Liver (tissue), 8 donors: ENCODE measurements at regions not wholly inside any gene's neighbourhood (a gene's known extent, or its start where the extent isn't known, plus 50 kb on each side); places are given as distances from the start of the nearest gene placed in this dataset.

ENCODE experiments used
- DNase-seq: peaks from one replicate; pipeline ENCODE4 v3.0.0-alpha.2; 2017; ENCODE audit warnings: low spot score
- H3K27ac ChIP-seq, 2 donors: one replicate each; pipeline ENCODE4 v1.7.0; 2013; ENCODE audit warnings: inconsistent platforms in 2 of 2, low read length in 2 of 2, control low read depth in 1 of 2, low read depth in 1 of 2, mild to moderate bottlenecking in 1 of 2
- H3K27me3 ChIP-seq, 4 donors: one replicate each; pipeline versions ENCODE4 v1.6.1 to v1.7.0; 2013; ENCODE audit warnings: low read length in 3 of 4, inconsistent platforms in 1 of 4, mild to moderate bottlenecking in 1 of 4, moderate library complexity in 1 of 4; ENCODE audit not compliant: control insufficient read depth in 4 of 4, insufficient read depth in 4 of 4
- H3K36me3 ChIP-seq, 4 donors: one replicate each; pipeline versions ENCODE4 v1.6.1 to v1.7.0; 2013; ENCODE audit warnings: low read length in 3 of 4, mild to moderate bottlenecking in 3 of 4, low read depth in 1 of 4, moderate library complexity in 1 of 4; ENCODE audit not compliant: control insufficient read depth in 4 of 4, insufficient read depth in 3 of 4
- H3K4me1 ChIP-seq, 4 donors: one replicate each; pipeline versions ENCODE4 v1.6.1 to v1.7.0; 2013; ENCODE audit warnings: low read length in 3 of 4, mild to moderate bottlenecking in 3 of 4, moderate library complexity in 1 of 4; ENCODE audit not compliant: control insufficient read depth in 4 of 4, insufficient read depth in 4 of 4
- H3K4me3 ChIP-seq, 3 donors: one replicate each; pipeline versions ENCODE4 v1.6.1 to v1.7.0; 2013; ENCODE audit warnings: low read length in 3 of 3, control low read depth in 1 of 3, low read depth in 1 of 3, mild to moderate bottlenecking in 1 of 3
- H3K9ac ChIP-seq, 2 donors: one replicate each; pipeline ENCODE4 v1.7.0; 2013; ENCODE audit warnings: low read length in 2 of 2, mild to moderate bottlenecking in 2 of 2, moderate library complexity in 2 of 2, control low read depth in 1 of 2, low read depth in 1 of 2
- H3K9me3 ChIP-seq, 4 donors: one replicate each; pipeline versions ENCODE4 v1.6.1 to v1.7.0; 2013; ENCODE audit warnings: low read length in 3 of 4; ENCODE audit not compliant: control insufficient read depth in 4 of 4
- EGR1 ChIP-seq, 2 donors: IDR thresholded peaks; 2 replicates each; pipeline ENCODE4 v1.6.1; 2016 to 2018; ENCODE audit warnings: antibody characterized with exemption in 2 of 2, low read depth in 2 of 2
- FOXA1 ChIP-seq: IDR thresholded peaks from 2 replicates; pipeline ENCODE4 v1.6.1; 2016; ENCODE audit warnings: antibody characterized with exemption
- FOXA2 ChIP-seq: IDR thresholded peaks from 2 replicates; pipeline ENCODE4 v1.6.1; 2016; ENCODE audit warnings: antibody characterized with exemption
- GABPA ChIP-seq, 2 donors: IDR thresholded peaks in 1 of 2; conservative IDR thresholded peaks in 1 of 2; 2 replicates each; pipeline ENCODE4 v1.6.1; 2016; ENCODE audit warnings: antibody characterized with exemption in 2 of 2, mild to moderate bottlenecking in 1 of 2, moderate library complexity in 1 of 2
- HNF4A ChIP-seq, 2 donors: conservative IDR thresholded peaks; 2 replicates each; pipeline ENCODE4 v1.6.1; 2016; ENCODE audit warnings: antibody characterized with exemption in 2 of 2, mild to moderate bottlenecking in 2 of 2
- HNF4G ChIP-seq: IDR thresholded peaks from 2 replicates; pipeline ENCODE4 v1.6.1; 2016; ENCODE audit warnings: antibody characterized with exemption
- JUND ChIP-seq, 2 donors: IDR thresholded peaks; 2 replicates each; pipeline ENCODE4 v1.6.1; 2016; ENCODE audit warnings: antibody characterized with exemption in 2 of 2
- MAX ChIP-seq: IDR thresholded peaks from 2 replicates; pipeline ENCODE4 v1.6.1; 2016; ENCODE audit warnings: antibody characterized with exemption
- NR2F2 ChIP-seq: IDR thresholded peaks from 2 replicates; pipeline ENCODE4 v1.6.1; 2016; ENCODE audit warnings: antibody characterized with exemption
- REST ChIP-seq: IDR thresholded peaks from 2 replicates; pipeline ENCODE4 v1.6.1; 2016; ENCODE audit warnings: antibody characterized with exemption, mild to moderate bottlenecking
- RXRA ChIP-seq, 2 donors: IDR thresholded peaks; 2 replicates each; pipeline ENCODE4 v1.6.1; 2017 to 2018; ENCODE audit warnings: antibody characterized with exemption in 2 of 2, mild to moderate bottlenecking in 1 of 2
- SP1 ChIP-seq: IDR thresholded peaks from 2 replicates; pipeline ENCODE4 v1.6.1; 2018; ENCODE audit warnings: antibody characterized with exemption, mild to moderate bottlenecking
- TAF1 ChIP-seq: conservative IDR thresholded peaks from 2 replicates; pipeline ENCODE4 v1.6.1; 2016; ENCODE audit warnings: antibody characterized with exemption, mild to moderate bottlenecking
- ZBTB33 ChIP-seq: IDR thresholded peaks from 2 replicates; pipeline ENCODE4 v1.6.1; 2016; ENCODE audit warnings: antibody characterized with exemption
- WGBS: extraction: QIAGEN DNeasy Blood & Tissue Kit; methylation state at CpG from one replicate; pipeline ENCODE4 v1.1.7; 2013; 5-methylcytosine and 5-hydroxymethylcytosine counted together
- TF ChIP-seq, protein P1 (sequence below): fragments of 150-350 bp; IDR thresholded peaks from 2 replicates; pipeline ENCODE4 v1.5.1; 2017; ENCODE audit warnings: improper control_type of control experiment, low read depth, low read length; ENCODE audit not compliant: missing input control
- TF ChIP-seq, protein P2 (sequence below): IDR thresholded peaks from 2 replicates; pipeline ENCODE4 v1.6.1; 2016; ENCODE audit warnings: antibody characterized with exemption
- donor health status: healthy.
- donor health status: healthy.
- donor health status: healthy.
- donor health status: healthy.
- donor health status: healthy.

DNA sequence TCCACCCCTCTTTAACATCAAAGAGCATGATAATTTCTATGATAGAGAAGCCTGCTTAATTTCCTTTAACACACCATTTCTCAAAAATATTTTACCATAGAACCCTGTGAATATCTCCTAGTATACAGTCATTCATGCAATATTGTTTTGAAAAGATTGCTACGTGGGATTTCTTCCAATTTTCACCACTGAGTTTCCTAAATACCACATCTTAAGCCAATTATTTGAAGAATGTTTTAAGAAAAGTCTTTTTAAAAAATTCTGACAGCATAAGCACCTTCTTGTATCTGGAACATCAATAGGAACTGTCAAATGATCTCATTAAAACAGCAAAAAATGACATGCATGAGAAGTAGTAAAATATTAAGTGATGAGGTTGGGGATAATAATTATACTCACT, 1126.7 kb downstream of the TUSC7 start:
- no peak overlapping the region for H3K27ac ChIP-seq
- H3K9me3 ChIP-seq: peaks cover 0 to 1% (median 0%) of the 10 kb centered on the region in 4 donors
- DNase-seq: no peak
- no peaks in the 10 kb centered on the region for H3K4me1 ChIP-seq
- H3K27me3 ChIP-seq: no peaks in the 10 kb centered on the region
- 42% methylated on average over 1 of the region's 1 CpG for WGBS
- H3K4me3 ChIP-seq: no peak overlapping the region
- H3K36me3 ChIP-seq: no peaks in the 10 kb centered on the region
- TF ChIP-seq GABPA (IDR thresholded peaks at IDR 0.05 in 1 of 2, conservative IDR thresholded peaks at IDR 0.05 in 1 of 2) (no peak), NR2F2 (no peak), FOXA1 (no peak)
- no peak overlapping the region for H3K9ac ChIP-seq

GRCh38 chr3:117837391-117837790, 1127.8 kb downstream of the TUSC7 start:
- 61% methylated on average over 1 of the region's 1 CpG for WGBS
- Histone ChIP-seq H3K36me3 (no peaks in the 10 kb centered on the region), H3K4me3 (no peak overlapping the region), H3K9me3 (no peaks in the 10 kb centered on the region), H3K4me1 (no peaks in the 10 kb centered on the region), H3K9ac (no peak overlapping the region), H3K27ac (no peak overlapping the region), H3K27me3 (no peaks in the 10 kb centered on the region)
- TF ChIP-seq MAX (no peak), FOXA1 (no peak), ZBTB33 (no peak), HNF4G (no peak), NR2F2 (no peak), JUND (IDR thresholded peaks at IDR 0.05) (no peak)
- TF ChIP-seq, protein P1, sequence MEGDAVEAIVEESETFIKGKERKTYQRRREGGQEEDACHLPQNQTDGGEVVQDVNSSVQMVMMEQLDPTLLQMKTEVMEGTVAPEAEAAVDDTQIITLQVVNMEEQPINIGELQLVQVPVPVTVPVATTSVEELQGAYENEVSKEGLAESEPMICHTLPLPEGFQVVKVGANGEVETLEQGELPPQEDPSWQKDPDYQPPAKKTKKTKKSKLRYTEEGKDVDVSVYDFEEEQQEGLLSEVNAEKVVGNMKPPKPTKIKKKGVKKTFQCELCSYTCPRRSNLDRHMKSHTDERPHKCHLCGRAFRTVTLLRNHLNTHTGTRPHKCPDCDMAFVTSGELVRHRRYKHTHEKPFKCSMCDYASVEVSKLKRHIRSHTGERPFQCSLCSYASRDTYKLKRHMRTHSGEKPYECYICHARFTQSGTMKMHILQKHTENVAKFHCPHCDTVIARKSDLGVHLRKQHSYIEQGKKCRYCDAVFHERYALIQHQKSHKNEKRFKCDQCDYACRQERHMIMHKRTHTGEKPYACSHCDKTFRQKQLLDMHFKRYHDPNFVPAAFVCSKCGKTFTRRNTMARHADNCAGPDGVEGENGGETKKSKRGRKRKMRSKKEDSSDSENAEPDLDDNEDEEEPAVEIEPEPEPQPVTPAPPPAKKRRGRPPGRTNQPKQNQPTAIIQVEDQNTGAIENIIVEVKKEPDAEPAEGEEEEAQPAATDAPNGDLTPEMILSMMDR: no peak
- TF ChIP-seq, protein P2, sequence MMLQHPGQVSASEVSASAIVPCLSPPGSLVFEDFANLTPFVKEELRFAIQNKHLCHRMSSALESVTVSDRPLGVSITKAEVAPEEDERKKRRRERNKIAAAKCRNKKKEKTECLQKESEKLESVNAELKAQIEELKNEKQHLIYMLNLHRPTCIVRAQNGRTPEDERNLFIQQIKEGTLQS: no peak
- no peak for DNase-seq

DNA sequence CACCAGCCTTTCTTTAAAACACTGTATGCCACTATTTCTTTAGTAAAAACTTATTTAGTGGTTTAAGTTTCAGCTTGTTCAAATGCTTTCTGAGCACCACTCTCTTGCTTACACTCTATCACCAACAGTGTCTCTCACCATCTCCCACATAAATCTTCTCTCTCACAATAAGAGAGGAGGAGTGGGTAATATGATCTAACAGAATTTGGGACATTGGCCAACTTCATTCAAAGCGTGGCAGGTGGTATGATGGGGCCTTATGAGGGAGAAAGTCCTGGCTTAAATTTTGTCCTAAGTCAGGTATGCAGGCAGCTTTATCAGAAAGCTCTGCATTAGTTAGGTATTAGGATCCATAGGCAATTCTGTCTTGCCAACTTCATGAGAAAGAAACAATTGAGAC, 1132.5 kb downstream of the TUSC7 start:
- DNase-seq: no peak
- WGBS: 57% methylated on average over 1 of the region's 1 CpG
- H3K27ac ChIP-seq: no peak overlapping the region
- TF ChIP-seq TAF1 (no peak), REST (no peak), EGR1 (IDR thresholded peaks at IDR 0.05; ENCODE audit: low read depth in 2 of 2) (no peak), HNF4A (conservative IDR thresholded peaks at IDR 0.05) (no peak), SP1 (no peak), FOXA2 (no peak), MAX (no peak), RXRA (IDR thresholded peaks at IDR 0.05) (no peak)
- TF ChIP-seq, protein P2: no peak
- TF ChIP-seq, protein P1: no peak
- no peaks in the 10 kb centered on the region for H3K9me3 ChIP-seq
- no peaks in the 10 kb centered on the region for H3K4me1 ChIP-seq
- H3K9ac ChIP-seq: no peak overlapping the region
- H3K36me3 ChIP-seq: no peaks in the 10 kb centered on the region
- no peaks in the 10 kb centered on the region for H3K27me3 ChIP-seq
- no peak overlapping the region for H3K4me3 ChIP-seq
